GM10248 (cell line): ENCODE measurements at regions not wholly inside any gene's neighbourhood (a gene's known extent, or its start where the extent isn't known, plus 50 kb on each side); places are given as distances from the start of the nearest gene placed in this dataset.

Experiments
- CTCF ChIA-PET: fragments of 300-600 bp; sonication (Branson Sonifier 250); formaldehyde crosslinking; extraction: SDS; loops from one replicate; lab custom pipeline; 2021; ENCODE audit warnings: antibody characterized with exemption; lab: Yijun Ruan, JAX
- POLR2A ChIA-PET: fragments of 350-650 bp; sonication (Branson Sonifier 250); formaldehyde crosslinking; extraction: SDS; loops from one replicate; lab custom pipeline; 2020; ENCODE audit warnings: antibody characterized with exemption; lab: Yijun Ruan, JAX
- DNase-seq: peaks from one replicate; pipeline ENCODE4 v3.0.0; 2012; ENCODE audit errors: extremely low spot score
- CTCF ChIP-seq: IDR thresholded peaks from 2 replicates; pipeline ENCODE4 v1.5.1; 2012; ENCODE audit warnings: mild to moderate bottlenecking, low read depth; ENCODE audit errors: extremely low read depth, missing control alignments, control extremely low read depth

- POLR2A ChIA-PET: no interaction called here
- TF ChIP-seq CTCF: no peak
- CTCF ChIA-PET: interaction anchor here (0.9 to 2.2 kb wide), 2 partner anchors 9 to 41 kb away, joined by 3 to 6 read pairs; no protein-coding TSS in a partner anchor
- no peak for DNase-seq
These were observed 747.7 kb upstream of the CBLB start for GRCh38 chr3:106616556-106616955.

GRCh38 chr3:106617276-106617675, 748.5 kb upstream of the CBLB start:
- ChIA-PET POLR2A (no interaction called here), CTCF (no interaction called here)
- no peak for DNase-seq
- TF ChIP-seq CTCF: no peak

GRCh38 chr3:106620646-106621045, 751.8 kb upstream of the CBLB start:
- no peak for DNase-seq
- CTCF ChIA-PET: no interaction called here
- no peak for TF ChIP-seq CTCF
- POLR2A ChIA-PET: no interaction called here

GRCh38 chr3:106624154-106624553, 753.1 kb upstream of the CCDC54 start:
- POLR2A ChIA-PET: no interaction called here
- CTCF ChIA-PET: interaction anchor here (0.8 kb wide), 1 partner anchor 8 kb away, joined by 3 read pairs; no protein-coding TSS in a partner anchor
- TF ChIP-seq CTCF: no peak
- DNase-seq: no peak

- no peak for TF ChIP-seq CTCF
- no peak for DNase-seq
- ChIA-PET CTCF (interaction anchor here (1.7 kb wide), 1 partner anchor 19 kb away, joined by 3 read pairs; no protein-coding TSS in a partner anchor), POLR2A (no interaction called here)
These were observed 748.8 kb upstream of the CCDC54 start for GRCh38 chr3:106628407-106628806.

- ChIA-PET POLR2A (no interaction called here), CTCF (interaction anchor here (0.8 to 1.7 kb wide), 2 partner anchors 9 to 20 kb away, joined by 3 to 4 read pairs; no protein-coding TSS in a partner anchor)
- DNase-seq: no peak
- no peak for TF ChIP-seq CTCF
These were observed 747.9 kb upstream of the CCDC54 start for GRCh38 chr3:106629215-106629832.
